HG02973 (cell line): ENCODE measurements at regions not wholly inside any gene's neighbourhood (a gene's known extent, or its start where the extent isn't known, plus 50 kb on each side); places are given as distances from the start of the nearest gene placed in this dataset.

Source experiments
- ATAC-seq: cut with Tn5 transposase; IDR thresholded peaks from one replicate; pipeline ENCODE4 v1.9.1; 2021; ENCODE audit warnings: moderate library complexity; ENCODE audit not compliant: unreplicated experiment

DNA sequence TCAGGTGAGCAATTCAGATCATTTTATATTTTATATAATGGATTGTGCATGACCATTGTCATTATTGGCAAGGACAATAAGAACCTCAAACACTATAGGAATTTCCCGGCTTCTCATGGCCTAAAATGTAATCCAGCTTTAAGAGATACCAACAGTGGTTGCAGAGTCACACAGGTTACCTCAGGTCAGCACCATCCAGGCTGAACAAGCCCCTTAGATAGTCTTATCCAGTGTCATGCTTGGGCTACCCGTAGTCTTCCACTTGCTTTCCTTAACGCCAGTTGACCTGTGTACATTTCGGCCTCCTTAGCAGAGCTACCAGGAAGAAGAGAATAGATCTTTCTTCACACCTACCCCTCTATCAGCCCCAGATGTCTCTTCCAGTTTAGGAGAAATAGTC, 293.3 kb upstream of the SYT4 start:
- ATAC-seq: no peak

GRCh38 chr18:43571078-43571689, 293.9 kb upstream of the SYT4 start:
- peak; percentile 53 for ATAC-seq

GRCh38 chr18:43572163-43572562, 294.9 kb upstream of the SYT4 start:
- ATAC-seq: peak; percentile 67

DNA sequence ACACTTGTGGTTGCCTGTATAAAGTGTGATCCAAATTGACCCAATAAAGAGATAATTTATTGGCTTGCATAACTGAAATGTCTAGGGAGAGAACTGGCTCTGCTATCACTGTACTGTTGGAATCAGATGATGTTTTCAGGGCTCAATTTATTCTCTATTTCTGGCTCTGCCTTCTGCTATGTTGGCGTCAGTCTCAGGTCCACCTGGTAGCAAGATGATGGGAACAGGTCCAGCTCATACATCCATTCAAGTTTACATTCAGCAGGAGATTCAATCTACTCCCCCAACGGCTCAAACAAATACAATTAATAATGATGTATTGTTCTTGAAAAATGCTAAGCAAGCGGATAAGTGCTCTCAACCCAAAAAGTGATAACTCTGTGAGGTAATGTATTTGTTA, 297.7 kb upstream of the SYT4 start:
- ATAC-seq: no peak

DNA sequence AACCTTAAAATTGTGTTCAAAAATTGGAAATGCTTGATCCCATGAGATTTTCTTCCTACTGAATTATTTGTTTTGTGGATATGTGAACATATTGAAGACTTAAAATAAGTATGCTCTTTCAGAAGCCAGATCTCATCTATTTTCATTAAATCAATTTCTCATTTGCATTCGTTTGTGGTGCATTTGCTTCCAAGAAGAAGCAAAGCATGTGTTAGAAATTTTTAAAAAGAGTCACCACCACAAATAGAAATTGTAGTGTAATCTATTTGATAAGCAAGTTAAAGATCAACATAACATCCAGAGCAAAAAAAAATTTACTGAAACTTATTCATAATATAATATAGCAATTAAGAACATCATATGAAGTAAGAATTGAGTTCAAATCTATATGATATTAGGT, 300.9 kb upstream of the SYT4 start:
- ATAC-seq: no peak

- ATAC-seq: no peak
Observed at GRCh38 chr18:43578706-43579105, 301.4 kb upstream of the SYT4 start.

DNA sequence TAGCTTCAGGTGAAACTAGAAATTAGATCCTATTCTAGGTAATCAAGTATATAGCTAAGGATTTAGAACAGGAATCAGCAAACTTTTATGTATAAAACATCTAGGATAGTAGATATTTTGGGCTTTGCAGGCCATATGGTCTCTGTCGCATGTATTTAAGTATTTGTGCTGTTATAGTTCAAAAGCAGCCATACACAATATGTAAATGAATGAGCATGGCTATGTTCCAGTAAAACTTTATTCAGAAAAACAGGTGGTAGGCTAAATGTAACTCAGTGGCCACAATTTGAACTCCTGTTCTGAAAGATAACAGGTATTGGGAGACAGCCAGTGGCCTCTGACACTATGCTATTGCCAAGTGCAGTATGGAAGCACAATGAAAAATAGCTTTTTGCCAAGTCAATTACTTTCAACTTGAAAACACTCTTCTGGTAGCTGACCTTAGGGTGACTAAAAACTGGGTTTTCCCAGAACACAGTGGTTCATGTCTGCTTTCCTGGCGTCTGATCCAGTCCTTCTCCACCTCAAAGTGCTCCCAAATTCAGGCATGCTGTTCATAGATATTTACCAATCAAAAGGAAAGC, 304.7 kb upstream of the SYT4 start:
- no peak for ATAC-seq

DNA sequence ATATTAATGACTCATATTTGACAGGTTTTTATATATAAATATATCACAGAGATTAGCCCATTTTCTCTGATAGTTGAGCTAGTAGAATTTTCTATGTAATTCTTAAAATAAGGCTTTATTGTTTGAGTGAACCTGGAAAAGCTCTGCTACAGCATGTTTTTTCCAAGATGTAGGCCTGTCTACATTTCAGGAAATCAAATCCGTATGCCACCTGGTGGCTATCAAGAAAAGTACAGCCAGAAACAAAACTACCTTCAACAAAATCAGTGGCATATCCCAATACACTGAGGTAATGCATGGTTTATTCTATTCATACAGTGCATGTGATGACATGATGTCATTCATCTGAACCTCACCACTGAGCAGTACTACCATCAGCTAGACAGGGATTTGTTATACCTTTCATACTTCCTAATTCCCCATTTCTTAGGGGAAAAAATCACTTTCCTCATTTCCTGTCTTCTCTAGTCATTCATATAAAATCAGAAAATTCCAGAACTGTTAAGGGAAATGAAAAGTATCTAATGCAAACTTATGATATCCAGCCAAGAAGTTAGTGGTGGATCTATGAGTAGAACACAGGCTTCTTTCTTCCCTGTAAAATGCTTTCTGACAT, 310.4 kb upstream of the SYT4 start:
- peak; percentile 68 for ATAC-seq

DNA sequence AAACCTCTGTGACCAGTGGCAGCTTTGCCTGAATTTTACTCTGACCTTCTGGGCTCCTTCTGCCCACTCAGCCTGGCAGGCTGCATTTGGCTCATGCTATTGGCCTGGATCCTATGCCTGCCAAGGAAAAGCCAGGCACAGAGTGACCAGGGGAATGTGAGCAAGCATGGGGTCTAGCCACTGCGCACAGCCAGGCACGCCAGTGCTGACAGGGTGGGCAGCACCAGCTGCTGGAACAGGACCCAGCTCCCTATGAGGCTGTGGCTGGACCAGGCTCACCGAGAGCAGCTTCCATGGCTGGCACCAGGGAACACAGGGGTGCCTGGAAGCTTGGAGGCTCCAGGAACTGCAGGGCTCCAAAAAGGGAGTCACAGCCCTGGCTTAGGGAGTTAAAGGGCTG, 311.5 kb upstream of the SYT4 start:
- no peak for ATAC-seq

- no peak for ATAC-seq
Observed at GRCh38 chr18:43589611-43590151, 312.4 kb upstream of the SYT4 start.

- no peak for ATAC-seq
Observed at GRCh38 chr18:43590182-43590903, 313.1 kb upstream of the SYT4 start.

DNA sequence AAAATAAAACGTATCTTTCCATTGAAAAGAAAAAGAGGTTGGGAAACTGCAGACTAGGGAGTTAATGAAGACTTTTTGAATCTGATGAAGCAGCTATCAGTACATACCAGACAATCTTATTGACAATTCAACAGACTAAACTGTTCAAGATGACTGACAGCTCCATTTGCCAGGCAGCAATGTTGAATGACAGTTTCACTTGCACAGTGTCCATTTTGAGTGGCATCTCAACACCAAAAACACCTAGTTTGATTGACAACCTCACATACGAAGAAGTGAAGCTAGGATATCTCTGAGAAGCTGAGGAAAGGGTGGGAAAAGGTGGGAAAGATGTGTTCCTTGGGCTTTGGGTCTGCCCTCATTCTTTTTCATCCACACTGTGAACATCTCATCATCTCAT, 315.0 kb upstream of the SYT4 start:
- no peak for ATAC-seq

DNA sequence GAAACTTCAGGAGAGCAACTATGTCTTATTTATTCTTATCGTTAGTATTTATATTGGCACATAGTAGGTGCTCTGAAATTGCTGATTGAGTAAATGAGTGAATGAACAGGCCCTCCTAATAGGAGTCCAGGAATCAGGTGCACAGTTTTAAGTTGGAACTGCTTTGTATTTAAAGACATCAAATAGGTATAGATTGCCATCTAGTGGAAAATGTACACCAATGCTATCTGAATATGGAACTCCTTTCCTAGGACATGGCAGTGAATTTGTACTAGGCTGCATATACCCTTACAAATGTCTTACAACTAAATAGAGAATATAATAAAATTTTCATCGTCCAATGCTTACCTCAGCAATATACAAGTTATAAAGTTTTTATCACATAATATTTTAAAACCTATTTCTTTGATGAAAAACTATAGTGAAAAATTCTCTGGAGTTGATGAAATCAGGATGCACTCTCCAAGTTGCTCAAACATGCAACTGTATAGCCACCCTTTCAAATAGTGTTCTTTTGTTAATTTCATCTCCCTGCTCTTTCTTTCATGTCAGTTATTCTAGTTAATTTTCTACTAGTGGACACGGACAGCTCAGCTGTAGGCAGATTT, 318.9 kb upstream of the SYT4 start:
- peak; percentile 85 for ATAC-seq

GRCh38 chr18:43601432-43601831, 324.1 kb upstream of the SYT4 start:
- ATAC-seq: no peak

DNA sequence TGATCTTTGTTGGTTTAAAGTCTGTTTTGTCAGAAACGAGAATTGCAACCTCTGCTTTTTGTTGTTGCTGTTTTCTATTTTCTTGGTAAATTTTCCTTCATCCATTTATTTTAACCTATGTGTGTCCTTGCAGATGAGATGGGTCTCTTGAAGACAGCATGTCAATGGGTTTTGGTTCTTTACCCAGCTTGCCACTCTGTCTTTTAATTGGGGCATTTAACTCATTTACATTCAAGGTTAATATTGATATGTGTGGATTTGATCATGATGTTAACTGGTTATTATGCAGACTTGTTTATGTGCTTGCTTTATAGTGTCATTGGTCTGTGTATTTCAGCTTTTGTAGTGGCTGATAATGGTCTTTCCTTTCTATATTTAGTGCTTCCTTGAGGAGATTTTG, 327.9 kb upstream of the SYT4 start:
- ATAC-seq: no peak

GRCh38 chr18:43606795-43607194, 329.5 kb upstream of the SYT4 start:
- ATAC-seq: no peak

DNA sequence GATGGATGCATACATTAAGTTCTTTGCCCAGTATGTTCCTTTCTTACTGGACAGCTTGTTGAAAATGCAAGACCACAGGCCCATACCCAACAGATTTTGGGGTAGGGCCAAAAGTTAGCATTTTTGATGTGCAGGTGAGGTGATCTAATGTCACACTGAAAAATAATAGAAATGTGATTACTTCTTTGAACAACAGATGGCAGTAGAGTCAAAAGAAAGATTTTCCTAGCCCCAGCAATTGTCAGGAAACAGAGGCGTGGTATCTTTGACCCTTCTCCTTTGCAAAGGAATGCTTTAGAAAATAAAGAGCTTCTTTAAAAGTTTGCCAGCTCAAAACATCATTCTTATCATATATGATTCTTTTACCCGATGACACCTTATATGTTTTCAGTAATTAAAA, 343.6 kb upstream of the SYT4 start:
- ATAC-seq: peak; percentile 66

DNA sequence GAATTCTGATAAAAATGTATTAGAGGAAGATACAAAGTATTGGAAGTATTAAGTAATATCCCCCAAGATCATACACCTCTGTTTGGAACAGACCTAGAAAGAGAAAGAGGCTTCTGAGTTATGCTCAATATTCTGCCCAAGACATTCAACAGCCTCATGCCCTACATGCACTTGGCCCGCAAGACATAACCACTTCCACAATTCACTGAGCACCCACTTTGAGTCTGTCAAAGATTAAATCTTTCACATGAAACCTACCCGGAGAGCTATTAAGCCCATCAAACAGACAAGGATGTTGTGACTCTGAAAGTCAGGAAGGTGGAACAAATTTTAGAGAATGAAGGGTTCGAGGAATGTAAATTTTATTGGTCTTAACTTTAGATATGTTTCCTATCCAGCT, 344.7 kb upstream of the SYT4 start:
- no peak for ATAC-seq

DNA sequence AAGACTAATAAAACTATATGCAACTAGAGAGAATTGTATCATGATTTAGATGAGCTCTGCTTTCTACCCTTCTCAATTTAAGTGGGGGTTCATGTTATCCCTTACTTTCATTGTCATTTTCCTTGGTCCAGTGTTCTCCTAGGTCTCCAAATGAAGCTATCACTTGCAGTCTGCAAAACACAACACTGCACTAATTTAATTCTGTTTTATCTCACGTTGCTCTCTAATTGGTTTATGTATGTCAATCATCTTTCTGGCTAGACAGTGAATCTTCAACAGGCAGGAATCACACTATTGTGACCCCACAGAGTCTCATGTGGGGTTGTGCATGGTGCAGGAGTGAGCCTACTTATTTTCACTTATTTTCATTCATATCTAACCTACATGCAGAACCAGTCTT, 348.3 kb upstream of the SYT4 start:
- no peak for ATAC-seq

- no peak for ATAC-seq
Observed at GRCh38 chr18:43627848-43628530, 350.7 kb upstream of the SYT4 start.

- no peak for ATAC-seq
Observed at GRCh38 chr18:43634994-43635393, 357.7 kb upstream of the SYT4 start.
